Left lung (tissue), 4 donors: ENCODE measurements at regions not wholly inside any gene's neighbourhood (a gene's known extent, or its start where the extent isn't known, plus 50 kb on each side); places are given as distances from the start of the nearest gene placed in this dataset.

Experiments
- ATAC-seq: fragments of 200-7000 bp; cut with Tn5 transposase; one replicate; pipeline ENCODE4 v1.9.1; 2020; ENCODE audit warnings: moderate library complexity
- DNase-seq, 4 donors: peaks; one replicate each; pipeline ENCODE4 v3.0.0-alpha.2; 2013 to 2020
- H3K27ac ChIP-seq, 2 donors: fragments of 200-600 bp; sonication (generic) in 1 of 2; one replicate each; pipeline versions ENCODE4 v1.5.0 to v1.8.0; 2020 to 2021
- H3K27me3 ChIP-seq, 2 donors: fragments of 200-600 bp; sonication (generic) in 1 of 2; one replicate each; pipeline versions ENCODE4 v1.5.0 to v1.8.0; 2020 to 2021
- H3K36me3 ChIP-seq, 2 donors: fragments of 200-600 bp; sonication (generic) in 1 of 2; one replicate each; pipeline versions ENCODE4 v1.5.0 to v1.8.0; 2020 to 2021
- H3K4me1 ChIP-seq, 2 donors: fragments of 200-600 bp; one replicate each; pipeline ENCODE4 v1.8.0; 2021
- H3K4me3 ChIP-seq, 2 donors: fragments of 200-600 bp; sonication (generic) in 1 of 2; one replicate each; pipeline versions ENCODE4 v1.5.0 to v1.8.0; 2020 to 2021; ENCODE audit warnings: mild to moderate bottlenecking in 1 of 2
- H3K9me3 ChIP-seq, 2 donors: fragments of 200-600 bp; sonication (generic) in 1 of 2; one replicate each; pipeline versions ENCODE4 v1.5.0 to v1.8.0; 2020 to 2021
- CTCF ChIP-seq, 2 donors: fragments of 200-600 bp; sonication (generic) in 1 of 2; IDR thresholded peaks; one replicate each; pipeline versions ENCODE4 v1.5.0 to v1.8.0; 2021; ENCODE audit warnings: antibody characterized with exemption in 2 of 2
- intact Hi-C, 2 donors: fragments of 100-400 bp; cut with DNase I; formaldehyde crosslinking; loops; one replicate each; pipeline versions ENCODE4 v1.11.2 to v1.14.2; 2022
- donor health status: DM: no; HTN: yes; CAD: no.
- donor health status: DM: no; HTN: no; CAD: no.

GRCh38 chr21:33132054-33132453 is 62.1 kb downstream of the OLIG1 start:
- H3K4me3 ChIP-seq: no peak overlapping the region
- DNase-seq (no peak), ATAC-seq (no peak)
- no peaks in the 10 kb centered on the region for H3K9me3 ChIP-seq
- H3K36me3 ChIP-seq: no peaks in the 10 kb centered on the region
- H3K4me1 ChIP-seq: peaks cover 0 to 6% of the 10 kb centered on the region in 2 donors
- no peak overlapping the region for H3K27ac ChIP-seq
- no peak for TF ChIP-seq CTCF (IDR thresholded peaks at IDR 0.05)
- intact Hi-C loops: no loop called here
- peaks cover 0 to 58% of the 10 kb centered on the region in 2 donors for H3K27me3 ChIP-seq

GRCh38 chr21:33133892-33134291 is 64.0 kb downstream of the OLIG1 start:
- Histone ChIP-seq H3K4me3 (no peak overlapping the region), H3K9me3 (no peaks in the 10 kb centered on the region), H3K27ac (no peak overlapping the region), H3K36me3 (no peaks in the 10 kb centered on the region), H3K4me1 (no peaks in the 10 kb centered on the region), H3K27me3 (peaks cover 0 to 47% of the 10 kb centered on the region in 2 donors)
- ATAC-seq (no peak), DNase-seq (no peak)
- no peak for TF ChIP-seq CTCF (IDR thresholded peaks at IDR 0.05)
- intact Hi-C loops: no loop called here

- Histone ChIP-seq H3K27ac (no peak overlapping the region), H3K4me1 (no peaks in the 10 kb centered on the region), H3K36me3 (no peaks in the 10 kb centered on the region), H3K27me3 (peaks cover 0 to 50% of the 10 kb centered on the region in 2 donors), H3K9me3 (no peaks in the 10 kb centered on the region), H3K4me3 (no peak overlapping the region)
- DNase-seq: no peak
- intact Hi-C loops: no loop called here
- no peak for ATAC-seq
- no peak for TF ChIP-seq CTCF (IDR thresholded peaks at IDR 0.05)
Measured at GRCh38 chr21:33135925-33136324, 66.0 kb downstream of the OLIG1 start.

- no peaks in the 10 kb centered on the region for H3K9me3 ChIP-seq
- ATAC-seq: peak; percentile 22
- peaks cover 0 to 52% of the 10 kb centered on the region in 2 donors for H3K27me3 ChIP-seq
- H3K4me3 ChIP-seq: no peak overlapping the region
- no peak for TF ChIP-seq CTCF (IDR thresholded peaks at IDR 0.05)
- no peaks in the 10 kb centered on the region for H3K4me1 ChIP-seq
- H3K27ac ChIP-seq: no peak overlapping the region
- intact Hi-C loops: no loop called here
- no peak for DNase-seq
- no peaks in the 10 kb centered on the region for H3K36me3 ChIP-seq
Measured at GRCh38 chr21:33136847-33137502, 67.0 kb downstream of the OLIG1 start.

GRCh38 chr21:33139084-33139483 is 69.1 kb downstream of the OLIG1 start:
- DNase-seq (no peak), ATAC-seq (no peak)
- intact Hi-C loops: no loop called here
- TF ChIP-seq CTCF (IDR thresholded peaks at IDR 0.05): no peak
- Histone ChIP-seq H3K9me3 (no peaks in the 10 kb centered on the region), H3K4me1 (no peaks in the 10 kb centered on the region), H3K27me3 (peaks cover 0 to 48% of the 10 kb centered on the region in 2 donors), H3K27ac (no peak overlapping the region), H3K4me3 (no peak overlapping the region), H3K36me3 (no peaks in the 10 kb centered on the region)
